ENCODE measurements at regions not wholly inside any gene's neighbourhood (a gene's known extent, or its start where the extent isn't known, plus 50 kb on each side); places are given as distances from the start of the nearest gene placed in this dataset.

GRCh38 chr2:158741625-158742024 is 53.5 kb upstream of the DAPL1 start:
- ChIA-PET RAD21 (ENCODE audit: low non-redundant PET in 1 of 2, low total read pairs in 2 of 2, uncharacterized antibody in 2 of 2, unreplicated experiment in 2 of 2) (no interaction called here), POLR2A (no interaction called here), CTCF (interaction anchor here (2.8 kb wide), 1 partner anchor 12 kb away, joined by 12 read pairs; no protein-coding TSS in a partner anchor)
- DNase-seq (ENCODE audit: low read depth, low spot score) (no peak), ATAC-seq (no peak)
- no peaks in the 10 kb centered on the region for H3K9me3 ChIP-seq (ENCODE audit: control insufficient read depth in 1 of 2, insufficient read depth in 1 of 2, low read depth in 1 of 2, low read length in 2 of 2)
- H3K4me1 ChIP-seq (ENCODE audit: control insufficient read depth in 1 of 2, insufficient read depth in 2 of 2, low read length in 2 of 2), result no peaks in the 10 kb centered on the region
- H3K4me3 ChIP-seq (replicated peaks in 1 of 2; ENCODE audit: low read depth in 1 of 2, low read length in 2 of 2), result no peak overlapping the region
- H3K27ac ChIP-seq (ENCODE audit: low read depth, low read length), result no peak overlapping the region
- H4K20me1 ChIP-seq (ENCODE audit: insufficient read depth), result no peaks in the 10 kb centered on the region
- no peak overlapping the region for H3K9ac ChIP-seq (ENCODE audit: low read length)
- intact Hi-C loops (cut with micrococcal nuclease), result loop anchor here (10.0 kb wide), 1 partner anchor 967 kb away; no protein-coding TSS in a partner anchor
- H3K36me3 ChIP-seq (ENCODE audit: control insufficient read depth in 1 of 2, insufficient read depth in 2 of 2, low read length in 2 of 2), result no peaks in the 10 kb centered on the region
- no peaks in the 10 kb centered on the region for H3K79me2 ChIP-seq (ENCODE audit: insufficient read depth, low read length)
- no peaks in the 10 kb centered on the region for H3K9me2 ChIP-seq (ENCODE audit: insufficient read depth)
- no peak overlapping the region for H3K4me2 ChIP-seq (ENCODE audit: low read length)
- TF ChIP-seq CEBPB (IDR thresholded peaks at IDR 0.05; ENCODE audit: low read depth) (no peak), ELF1 (IDR thresholded peaks at IDR 0.05; ENCODE audit: borderline replicate concordance, low read depth) (no peak), MAX (IDR thresholded peaks at IDR 0.05) (no peak), EZH2phosphoT487 (IDR thresholded peaks at IDR 0.05; ENCODE audit: borderline replicate concordance) (no peak), SP1 (IDR thresholded peaks at IDR 0.05; ENCODE audit: low read depth) (no peak), CBX3 (IDR thresholded peaks at IDR 0.05; ENCODE audit: low read depth) (no peak)
- H2AFZ ChIP-seq (ENCODE audit: low read depth, low read length, poor library complexity, severe bottlenecking), result no peak overlapping the region
- 0 out of 2 replicates have a peak, but pooled peaks cover 3% of the 10 kb centered on the region for H3K27me3 ChIP-seq (ENCODE audit: insufficient read depth, low read length)
- no TSS peak for BruUV-seq (replicated peaks)

- Histone ChIP-seq H3K9me2 (ENCODE audit: insufficient read depth) (no peaks in the 10 kb centered on the region), H4K20me1 (ENCODE audit: insufficient read depth) (no peaks in the 10 kb centered on the region), H3K4me2 (ENCODE audit: low read length) (no peak overlapping the region), H3K4me1 (ENCODE audit: control insufficient read depth in 1 of 2, insufficient read depth in 2 of 2, low read length in 2 of 2) (no peaks in the 10 kb centered on the region), H3K4me3 (replicated peaks in 1 of 2; ENCODE audit: low read depth in 1 of 2, low read length in 2 of 2) (no peak overlapping the region), H3K9me3 (ENCODE audit: control insufficient read depth in 1 of 2, insufficient read depth in 1 of 2, low read depth in 1 of 2, low read length in 2 of 2) (no peaks in the 10 kb centered on the region), H3K27me3 (ENCODE audit: insufficient read depth, low read length) (peaks cover 12% of the 10 kb centered on the region), H2AFZ (ENCODE audit: low read depth, low read length, poor library complexity, severe bottlenecking) (no peak overlapping the region), H3K79me2 (ENCODE audit: insufficient read depth, low read length) (no peaks in the 10 kb centered on the region), H3K36me3 (ENCODE audit: control insufficient read depth in 1 of 2, insufficient read depth in 2 of 2, low read length in 2 of 2) (no peaks in the 10 kb centered on the region), H3K27ac (ENCODE audit: low read depth, low read length) (no peak overlapping the region), H3K9ac (ENCODE audit: low read length) (no peak overlapping the region)
- TF ChIP-seq ZFX (IDR thresholded peaks at IDR 0.05) (no peak), TCF7L2 (IDR thresholded peaks at IDR 0.05; ENCODE audit: borderline replicate concordance, extremely low read depth, insufficient read depth, insufficient read length) (no peak), EZH2phosphoT487 (IDR thresholded peaks at IDR 0.05; ENCODE audit: borderline replicate concordance) (no peak)
- DNase-seq (ENCODE audit: low read depth, low spot score) (no peak), ATAC-seq (no peak)
- intact Hi-C loops (cut with micrococcal nuclease), result loop anchor here (10.0 kb wide), 1 partner anchor 968 kb away; no protein-coding TSS in a partner anchor
- ChIA-PET POLR2A (no interaction called here), CTCF (interaction anchor here (0.9 to 2.8 kb wide), 2 partner anchors 11 to 718 kb away, joined by 3 to 12 read pairs; no protein-coding TSS in a partner anchor), RAD21 (ENCODE audit: low non-redundant PET in 1 of 2, low total read pairs in 2 of 2, uncharacterized antibody in 2 of 2, unreplicated experiment in 2 of 2) (no interaction called here)
- no TSS peak for BruUV-seq (replicated peaks)
These were observed 52.6 kb upstream of the DAPL1 start for GRCh38 chr2:158742536-158742935.

Data from HCT116 (cell line).